HG03196 (cell line): ENCODE measurements at regions not wholly inside any gene's neighbourhood (a gene's known extent, or its start where the extent isn't known, plus 50 kb on each side); places are given as distances from the start of the nearest gene placed in this dataset.
"Not testable (repeated sequence)": the region's sequence is repeated elsewhere in the genome, so short reads cannot be mapped to it uniquely, and the experiment has no call there.

Source experiments
- ATAC-seq: cut with Tn5 transposase; IDR thresholded peaks from one replicate; pipeline ENCODE4 v1.9.1; 2021; ENCODE audit not compliant: unreplicated experiment

- no peak for ATAC-seq
Observed at GRCh38 chr4:187840814-187841213, 154.8 kb upstream of the ZFP42 start.

- ATAC-seq = no peak
Observed at GRCh38 chr4:187849556-187850225, 145.9 kb upstream of the ZFP42 start.

DNA sequence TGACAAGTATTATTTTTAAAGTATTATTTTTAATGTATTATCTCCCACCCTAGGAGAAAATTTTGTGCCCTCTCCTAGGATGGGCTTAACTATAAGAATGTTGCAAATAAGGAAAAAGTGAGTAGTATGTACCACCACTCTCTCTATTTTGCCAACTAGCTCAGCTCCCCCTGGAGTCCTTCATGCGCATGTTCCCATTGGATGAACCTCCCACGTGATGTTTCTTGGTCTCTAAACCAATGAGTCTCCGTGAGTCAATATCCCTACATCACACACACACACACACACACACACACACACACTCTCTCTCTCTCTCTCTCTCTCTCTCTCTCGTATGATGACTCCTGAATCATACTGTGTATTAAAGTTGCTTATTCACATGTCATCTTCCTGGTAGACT lies 129.7 kb upstream of the ZFP42 start:
- no peak for ATAC-seq

- no peak for ATAC-seq
Observed at GRCh38 chr4:187883049-187883448, 112.5 kb upstream of the ZFP42 start.

- no peak for ATAC-seq
Observed at GRCh38 chr4:187883836-187884475, 111.6 kb upstream of the ZFP42 start.

- no peak for ATAC-seq
Observed at GRCh38 chr4:187887906-187888305, 107.7 kb upstream of the ZFP42 start.

DNA sequence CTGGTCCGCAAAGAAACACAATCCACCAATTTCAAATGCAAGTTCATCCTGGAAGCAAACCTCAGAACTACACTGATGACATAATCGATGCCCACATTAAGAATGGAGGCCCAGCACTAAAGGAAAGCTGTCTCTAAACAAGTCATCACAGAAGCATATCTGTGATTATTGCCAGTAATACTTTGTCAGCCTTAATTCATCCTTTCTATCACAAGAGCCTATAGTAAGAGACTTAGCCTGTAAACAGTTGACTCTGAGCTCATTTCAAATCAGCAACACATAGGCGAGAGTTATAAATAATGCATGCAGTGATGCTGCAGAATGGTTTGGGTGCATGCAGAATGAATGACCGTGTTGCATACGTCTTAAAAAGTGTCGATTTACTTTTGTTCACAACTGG lies 105.9 kb upstream of the ZFP42 start:
- ATAC-seq = no peak

GRCh38 chr4:187893418-187893817 lies 102.2 kb upstream of the ZFP42 start:
- no peak for ATAC-seq

- no peak for ATAC-seq
Observed at GRCh38 chr4:187903106-187903505, 92.5 kb upstream of the ZFP42 start.

- no peak for ATAC-seq
Observed at GRCh38 chr4:187903700-187904099, 91.9 kb upstream of the ZFP42 start.

- no peak for ATAC-seq
Observed at GRCh38 chr4:187908079-187908561, 87.5 kb upstream of the ZFP42 start.

- no peak for ATAC-seq
Observed at GRCh38 chr4:187908731-187909130, 86.8 kb upstream of the ZFP42 start.

- no peak for ATAC-seq
Observed at GRCh38 chr4:187910741-187911140, 84.8 kb upstream of the ZFP42 start.

- not testable (repeated sequence) for ATAC-seq
Observed at GRCh38 chr4:187915406-187915805, 80.2 kb upstream of the ZFP42 start.

- ATAC-seq = no peak
Observed at GRCh38 chr4:187919966-187920365, 75.6 kb upstream of the ZFP42 start.

- no peak for ATAC-seq
Observed at GRCh38 chr4:187921946-187922623, 73.5 kb upstream of the ZFP42 start.

- no peak for ATAC-seq
Observed at GRCh38 chr4:187929024-187929423, 66.5 kb upstream of the ZFP42 start.

- ATAC-seq = no peak
Observed at GRCh38 chr4:187934766-187935165, 60.8 kb upstream of the ZFP42 start.

DNA sequence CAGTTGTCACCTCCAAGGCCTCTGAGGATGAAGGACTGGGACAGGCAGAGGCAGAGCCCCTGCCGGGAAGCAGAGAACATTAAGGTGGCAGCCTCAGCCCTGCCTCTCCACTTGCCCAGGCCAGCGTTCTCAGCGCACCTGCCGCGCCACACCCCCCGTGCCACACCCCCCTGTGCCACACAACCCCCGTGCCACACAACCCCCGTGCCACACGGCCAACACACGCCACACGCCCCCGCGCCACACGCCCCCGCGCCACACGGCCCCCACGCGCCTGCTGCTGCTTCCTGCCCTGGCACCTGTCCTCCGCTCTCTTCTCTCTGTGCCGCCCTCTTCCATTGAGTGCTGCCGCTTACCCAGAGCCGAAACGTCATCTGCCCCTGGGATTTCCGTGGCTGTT lies 58.0 kb upstream of the ZFP42 start:
- ATAC-seq = no peak

GRCh38 chr4:187940299-187940698 lies 55.3 kb upstream of the ZFP42 start:
- no peak for ATAC-seq

DNA sequence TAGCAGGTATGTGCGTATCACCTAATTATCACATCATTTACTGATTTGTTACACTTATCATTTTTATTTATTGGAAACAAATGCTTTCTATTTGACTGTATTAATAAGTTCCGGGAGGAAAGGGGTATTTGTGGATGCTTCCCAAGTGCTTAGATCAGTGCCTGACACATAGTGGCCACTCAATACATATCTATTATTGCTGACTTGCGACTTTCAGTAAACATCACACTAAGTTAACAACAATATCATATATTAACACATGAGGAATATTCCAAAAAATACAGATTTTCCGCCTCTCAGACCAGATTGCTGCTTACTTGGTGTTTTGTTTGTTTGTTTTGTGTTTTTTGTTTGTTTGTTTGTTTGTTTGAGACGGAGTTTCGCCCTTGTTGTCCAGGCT lies 52.6 kb upstream of the ZFP42 start:
- ATAC-seq = no peak

DNA sequence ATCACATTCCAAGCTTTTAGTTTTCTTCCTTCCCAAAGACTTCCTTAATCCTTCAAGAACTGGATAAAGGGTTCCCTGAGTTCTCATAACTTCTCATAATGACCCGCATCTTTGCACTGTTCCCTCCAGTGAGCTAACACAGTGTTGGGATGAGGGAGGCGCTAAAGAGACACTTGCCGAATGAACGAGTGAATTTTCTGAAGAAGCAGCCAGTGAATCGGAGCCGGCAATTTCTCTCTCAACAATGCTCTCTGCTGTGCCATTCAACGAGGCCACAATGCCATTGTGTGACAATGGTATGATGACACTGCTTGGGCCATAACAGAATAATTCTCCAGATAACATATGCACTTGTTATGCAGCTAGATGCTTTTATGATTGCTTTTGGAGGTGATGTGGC lies 51.4 kb upstream of the ZFP42 start:
- no peak for ATAC-seq
